ENCODE measurements at regions not wholly inside any gene's neighbourhood (a gene's known extent, or its start where the extent isn't known, plus 50 kb on each side); places are given as distances from the start of the nearest gene placed in this dataset.

GRCh38 chr4:28278676-28279075, 1418.0 kb downstream of the STIM2 start:
- TF ChIP-seq POLR2A (IDR thresholded peaks at IDR 0.05) (no peak), CTCF (IDR thresholded peaks at IDR 0.05) (no peak)

All from body of pancreas (tissue), 4 donors.